ENCODE measurements at regions not wholly inside any gene's neighbourhood (a gene's known extent, or its start where the extent isn't known, plus 50 kb on each side); places are given as distances from the start of the nearest gene placed in this dataset.

- ATAC-seq = no peak
- TF ChIP-seq PPARA (CRISPR knock-in tag; IDR thresholded peaks at IDR 0.05; ENCODE audit: borderline replicate concordance) = no peak
- no peak for TF ChIP-seq ZFP30 (CRISPR knock-in tag; IDR thresholded peaks at IDR 0.05)
- no peak for TF ChIP-seq CSDC2 (CRISPR knock-in tag; IDR thresholded peaks at IDR 0.05)
- no peak for TF ChIP-seq ZNF565 (CRISPR knock-in tag; conservative IDR thresholded peaks at IDR 0.05; ENCODE audit: low read depth)
- no peak for TF ChIP-seq ZNF70 (CRISPR knock-in tag; IDR thresholded peaks at IDR 0.05)
- TF ChIP-seq POU6F1 (CRISPR knock-in tag; IDR thresholded peaks at IDR 0.05; ENCODE audit: borderline replicate concordance, low read depth) = no peak
- TF ChIP-seq TSHZ2 (CRISPR knock-in tag; IDR thresholded peaks at IDR 0.05) = no peak
- TF ChIP-seq GLIS3 (CRISPR knock-in tag; IDR thresholded peaks at IDR 0.05) = no peak
- no peak for TF ChIP-seq ISL1 (CRISPR knock-in tag; IDR thresholded peaks at IDR 0.05)
- TF ChIP-seq CREB5 (CRISPR knock-in tag; IDR thresholded peaks at IDR 0.05; ENCODE audit: low read depth) = no peak
- TF ChIP-seq BACH2 (CRISPR knock-in tag; IDR thresholded peaks at IDR 0.05; ENCODE audit: borderline replicate concordance) = no peak
- no peak for TF ChIP-seq SNAI2 (CRISPR knock-in tag; IDR thresholded peaks at IDR 0.05)
- no peak for TF ChIP-seq TOX (CRISPR knock-in tag; IDR thresholded peaks at IDR 0.05; ENCODE audit: borderline replicate concordance)
- TF ChIP-seq ZNF8 (CRISPR knock-in tag; IDR thresholded peaks at IDR 0.05) = no peak
- no peak for TF ChIP-seq PATZ1 (CRISPR knock-in tag; IDR thresholded peaks at IDR 0.05; ENCODE audit: borderline replicate concordance)
- no peak for TF ChIP-seq TCF4 (CRISPR knock-in tag; IDR thresholded peaks at IDR 0.05; ENCODE audit: borderline replicate concordance)
- TF ChIP-seq CSRNP3 (CRISPR knock-in tag; IDR thresholded peaks at IDR 0.05) = no peak
- no peak for TF ChIP-seq ESRRG (CRISPR knock-in tag; IDR thresholded peaks at IDR 0.05)
These were observed 271.7 kb upstream of the ZC3H12C start for GRCh38 chr11:109821511-109821910.

GRCh38 chr11:109822436-109823102, 270.6 kb upstream of the ZC3H12C start:
- no peak for ATAC-seq
- TF ChIP-seq ESRRG (CRISPR knock-in tag; IDR thresholded peaks at IDR 0.05) = no peak
- TF ChIP-seq SNAI2 (CRISPR knock-in tag; IDR thresholded peaks at IDR 0.05) = no peak
- no peak for TF ChIP-seq ZNF565 (CRISPR knock-in tag; conservative IDR thresholded peaks at IDR 0.05; ENCODE audit: low read depth)
- TF ChIP-seq ZFP30 (CRISPR knock-in tag; IDR thresholded peaks at IDR 0.05) = no peak
- TF ChIP-seq TSHZ2 (CRISPR knock-in tag; IDR thresholded peaks at IDR 0.05) = no peak
- TF ChIP-seq CSRNP3 (CRISPR knock-in tag; IDR thresholded peaks at IDR 0.05) = no peak
- TF ChIP-seq ARNTL (CRISPR knock-in tag; IDR thresholded peaks at IDR 0.05; ENCODE audit: borderline replicate concordance, low read depth) = no peak
- no peak for TF ChIP-seq ISL1 (CRISPR knock-in tag; IDR thresholded peaks at IDR 0.05)
- TF ChIP-seq PPARA (CRISPR knock-in tag; IDR thresholded peaks at IDR 0.05; ENCODE audit: borderline replicate concordance) = no peak
- TF ChIP-seq TCF4 (CRISPR knock-in tag; IDR thresholded peaks at IDR 0.05; ENCODE audit: borderline replicate concordance) = no peak
- no peak for TF ChIP-seq ZC3H10 (CRISPR knock-in tag; IDR thresholded peaks at IDR 0.05)
- TF ChIP-seq POU6F1 (CRISPR knock-in tag; IDR thresholded peaks at IDR 0.05; ENCODE audit: borderline replicate concordance, low read depth) = no peak
- no peak for TF ChIP-seq PATZ1 (CRISPR knock-in tag; IDR thresholded peaks at IDR 0.05; ENCODE audit: borderline replicate concordance)

All from SK-N-SH treated with all-trans-retinoic acid at 6 μM for 48 hours (cell line).